Trophoblast cell (in vitro differentiated cells and primary cell): ENCODE measurements at regions not wholly inside any gene's neighbourhood (a gene's known extent, or its start where the extent isn't known, plus 50 kb on each side); places are given as distances from the start of the nearest gene placed in this dataset.
A peak's percentile ranks its signal among the peaks of the same experiment; 100 is the strongest.
"Not testable (repeated sequence)": the region's sequence is repeated elsewhere in the genome, so short reads cannot be mapped to it uniquely, and the experiment has no call there.

Experiments
- DNase-seq, 2 donors: peaks; one replicate each; pipeline ENCODE4 v3.0.0-alpha.2; 2016
- H2AFZ ChIP-seq: 2 replicates; pipeline ENCODE4 v1.6.1; 2013; ENCODE audit warnings: low read length, moderate library complexity, mild to moderate bottlenecking; ENCODE audit not compliant: insufficient read depth, poor library complexity
- H2AK5ac ChIP-seq: 2 replicates; pipeline ENCODE4 v1.6.1; 2013; ENCODE audit warnings: mild to moderate bottlenecking, low read length
- H2BK120ac ChIP-seq: 2 replicates; pipeline ENCODE4 v1.6.1; 2013; ENCODE audit warnings: low read length, mild to moderate bottlenecking, moderate library complexity; ENCODE audit not compliant: insufficient read depth, poor library complexity
- H2BK12ac ChIP-seq: 2 replicates; pipeline ENCODE4 v1.6.1; 2013; ENCODE audit warnings: mild to moderate bottlenecking, low read length, moderate library complexity
- H2BK5ac ChIP-seq: 2 replicates; pipeline ENCODE4 v1.6.1; 2013; ENCODE audit warnings: low read length, low read depth, moderate library complexity, mild to moderate bottlenecking; ENCODE audit not compliant: poor library complexity
- H3K14ac ChIP-seq: 2 replicates; pipeline ENCODE4 v1.6.1; 2013; ENCODE audit warnings: mild to moderate bottlenecking, low read length
- H3K18ac ChIP-seq: 2 replicates; pipeline ENCODE4 v1.6.1; 2013; ENCODE audit warnings: mild to moderate bottlenecking, low read length
- H3K23ac ChIP-seq: 2 replicates; pipeline ENCODE4 v1.6.1; 2013; ENCODE audit warnings: low read length
- H3K27ac ChIP-seq: 2 replicates; pipeline ENCODE4 v1.5.1; 2013; ENCODE audit warnings: low read depth, mild to moderate bottlenecking, inconsistent platforms, low read length, moderate library complexity
- H3K27me3 ChIP-seq: 2 replicates; pipeline ENCODE4 v1.6.1; 2013; ENCODE audit warnings: inconsistent platforms, mild to moderate bottlenecking, low read length, moderate library complexity; ENCODE audit not compliant: insufficient read depth
- H3K36me3 ChIP-seq, 2 experiments: 1 replicate in 1 of 2; 2 replicates in 1 of 2; pipeline ENCODE4 v1.6.1; 2013; ENCODE audit warnings: low read length in 2 of 2, mild to moderate bottlenecking in 2 of 2, moderate library complexity in 1 of 2; ENCODE audit not compliant: insufficient read depth in 2 of 2, control insufficient read depth in 1 of 2
- H3K4ac ChIP-seq: 2 replicates; pipeline ENCODE4 v1.6.1; 2013; ENCODE audit warnings: low read depth, mild to moderate bottlenecking, low read length, moderate library complexity
- H3K4me1 ChIP-seq, 2 experiments: 1 replicate in 1 of 2; 2 replicates in 1 of 2; pipeline ENCODE4 v1.6.1; 2013; ENCODE audit warnings: low read length in 2 of 2, mild to moderate bottlenecking in 2 of 2, moderate library complexity in 1 of 2; ENCODE audit not compliant: insufficient read depth in 2 of 2, control insufficient read depth in 1 of 2
- H3K4me2 ChIP-seq: 2 replicates; pipeline ENCODE4 v1.6.1; 2013; ENCODE audit warnings: inconsistent platforms, mild to moderate bottlenecking, low read length, moderate library complexity
- H3K4me3 ChIP-seq: 2 replicates; pipeline ENCODE4 v1.5.1; 2013; ENCODE audit warnings: mild to moderate bottlenecking, low read depth, low read length, inconsistent platforms
- H3K79me1 ChIP-seq: one replicate; pipeline ENCODE4 v1.6.1; 2013; ENCODE audit warnings: low read length
- H3K79me2 ChIP-seq: 2 replicates; pipeline ENCODE4 v1.6.1; 2013; ENCODE audit warnings: low read length, mild to moderate bottlenecking; ENCODE audit not compliant: control insufficient read depth, insufficient read depth, poor library complexity
- H3K9ac ChIP-seq: 2 replicates; pipeline ENCODE4 v1.6.1; 2013; ENCODE audit warnings: mild to moderate bottlenecking, low read length
- H3K9me3 ChIP-seq: 2 replicates; pipeline ENCODE4 v1.6.1; 2013; ENCODE audit warnings: low read depth, mild to moderate bottlenecking, control low read depth, inconsistent platforms, low read length; ENCODE audit not compliant: insufficient read depth
- H4K12ac ChIP-seq: 2 replicates; pipeline ENCODE4 v1.6.1; 2013; ENCODE audit warnings: low read depth, mild to moderate bottlenecking, low read length, moderate library complexity
- H4K8ac ChIP-seq: 2 replicates; pipeline ENCODE4 v1.6.1; 2013; ENCODE audit warnings: low read depth, mild to moderate bottlenecking, low read length, moderate library complexity
- H4K91ac ChIP-seq: one replicate; pipeline ENCODE4 v1.6.1; 2013; ENCODE audit warnings: low read depth, mild to moderate bottlenecking, low read length, moderate library complexity
- WGBS: extraction: QIAGEN DNeasy Blood & Tissue Kit; methylation state at CpG from one replicate; pipeline ENCODE4 v1.1.7; 2013; ENCODE audit warnings: missing lambda C conversion rate; ENCODE audit not compliant: insufficient read length, insufficient coverage; ENCODE audit errors: extremely low coverage; 5-methylcytosine and 5-hydroxymethylcytosine counted together

GRCh38 chr17:20791626-20792025, 212.1 kb downstream of the CDRT15L2 start:
- H3K9me3 ChIP-seq: no peaks in the 10 kb centered on the region
- no peak overlapping the region for H3K9ac ChIP-seq
- H3K27ac ChIP-seq: no peak overlapping the region
- DNase-seq: peak; percentile 71 to 91
- H3K79me2 ChIP-seq: no peaks in the 10 kb centered on the region
- no peak overlapping the region for H3K18ac ChIP-seq
- no peaks in the 10 kb centered on the region for H3K27me3 ChIP-seq
- H3K4ac ChIP-seq: no peak overlapping the region
- no peak overlapping the region for H2AK5ac ChIP-seq
- H2BK120ac ChIP-seq: no peak overlapping the region
- H2AFZ ChIP-seq: no peak overlapping the region
- no peaks in the 10 kb centered on the region for H3K79me1 ChIP-seq
- H3K4me3 ChIP-seq: no peak overlapping the region
- H3K36me3 ChIP-seq: no peaks in the 10 kb centered on the region
- H3K4me2 ChIP-seq: no peak overlapping the region
- no peak overlapping the region for H2BK12ac ChIP-seq
- no peak overlapping the region for H4K12ac ChIP-seq
- H3K23ac ChIP-seq: no peak overlapping the region
- WGBS: no CpG with 5 or more reads among the region's 5 CpGs
- no peak overlapping the region for H4K91ac ChIP-seq
- no peaks in the 10 kb centered on the region for H3K4me1 ChIP-seq
- no peak overlapping the region for H3K14ac ChIP-seq
- no peak overlapping the region for H2BK5ac ChIP-seq
- no peak overlapping the region for H4K8ac ChIP-seq

GRCh38 chr17:20794532-20794931, 215.0 kb downstream of the CDRT15L2 start:
- not testable (repeated sequence) for H3K9me3 ChIP-seq, H2BK12ac ChIP-seq, H3K79me1 ChIP-seq, DNase-seq, H2AK5ac ChIP-seq, H2BK5ac ChIP-seq, H3K27me3 ChIP-seq, H3K4ac ChIP-seq, H3K14ac ChIP-seq, H2AFZ ChIP-seq, H3K36me3 ChIP-seq, H3K4me2 ChIP-seq, H3K23ac ChIP-seq, H4K12ac ChIP-seq, H4K8ac ChIP-seq, H3K9ac ChIP-seq, H4K91ac ChIP-seq, H3K18ac ChIP-seq, H3K79me2 ChIP-seq, H3K4me3 ChIP-seq, H3K27ac ChIP-seq, H3K4me1 ChIP-seq, H2BK120ac ChIP-seq
- no CpG with 5 or more reads among the region's 6 CpGs for WGBS

GRCh38 chr17:20797292-20797691, 217.8 kb downstream of the CDRT15L2 start:
- H2AFZ ChIP-seq: no peak overlapping the region
- H2BK5ac ChIP-seq: no peak overlapping the region
- no peak overlapping the region for H3K14ac ChIP-seq
- WGBS: no CpG with 5 or more reads among the region's 3 CpGs
- H3K4me1 ChIP-seq: no peaks in the 10 kb centered on the region
- no peak overlapping the region for H3K4ac ChIP-seq
- H4K8ac ChIP-seq: no peak overlapping the region
- H2BK12ac ChIP-seq: no peak overlapping the region
- no peak overlapping the region for H2AK5ac ChIP-seq
- H3K4me2 ChIP-seq: no peak overlapping the region
- no peak overlapping the region for H2BK120ac ChIP-seq
- peaks cover 1% of the 10 kb centered on the region for H3K79me1 ChIP-seq
- no peak overlapping the region for H4K12ac ChIP-seq
- H3K23ac ChIP-seq: no peak overlapping the region
- H3K79me2 ChIP-seq: no peaks in the 10 kb centered on the region
- H3K9ac ChIP-seq: no peak overlapping the region
- H3K18ac ChIP-seq: no peak overlapping the region
- H3K9me3 ChIP-seq: no peaks in the 10 kb centered on the region
- no peaks in the 10 kb centered on the region for H3K36me3 ChIP-seq
- H3K4me3 ChIP-seq: no peak overlapping the region
- no peak for DNase-seq
- no peaks in the 10 kb centered on the region for H3K27me3 ChIP-seq
- no peak overlapping the region for H3K27ac ChIP-seq
- no peak overlapping the region for H4K91ac ChIP-seq

- no peak overlapping the region for H2BK12ac ChIP-seq
- H2BK120ac ChIP-seq: no peak overlapping the region
- H3K23ac ChIP-seq: no peak overlapping the region
- H3K4me1 ChIP-seq: no peaks in the 10 kb centered on the region
- H3K27ac ChIP-seq: no peak overlapping the region
- H3K79me1 ChIP-seq: peaks cover 1% of the 10 kb centered on the region
- no peak overlapping the region for H2BK5ac ChIP-seq
- H4K12ac ChIP-seq: no peak overlapping the region
- no CpG with 5 or more reads among the region's 2 CpGs for WGBS
- H2AK5ac ChIP-seq: no peak overlapping the region
- H2AFZ ChIP-seq: no peak overlapping the region
- H3K4me3 ChIP-seq: no peak overlapping the region
- no peaks in the 10 kb centered on the region for H3K9me3 ChIP-seq
- H3K9ac ChIP-seq: no peak overlapping the region
- H3K79me2 ChIP-seq: no peaks in the 10 kb centered on the region
- H3K27me3 ChIP-seq: no peaks in the 10 kb centered on the region
- no peak overlapping the region for H4K91ac ChIP-seq
- no peak overlapping the region for H4K8ac ChIP-seq
- H3K14ac ChIP-seq: no peak overlapping the region
- H3K36me3 ChIP-seq: no peaks in the 10 kb centered on the region
- DNase-seq: no peak
- H3K4me2 ChIP-seq: no peak overlapping the region
- no peak overlapping the region for H3K4ac ChIP-seq
- H3K18ac ChIP-seq: no peak overlapping the region
Measured at GRCh38 chr17:20800146-20800545, 220.6 kb downstream of the CDRT15L2 start.
